IMR-90 (cell line): ENCODE measurements at regions not wholly inside any gene's neighbourhood (a gene's known extent, or its start where the extent isn't known, plus 50 kb on each side); places are given as distances from the start of the nearest gene placed in this dataset.

ENCODE experiments used
- ATAC-seq: fragments of 200-7000 bp; cut with Tn5 transposase; 2 replicates; pipeline ENCODE4 v1.9.1; 2020; ENCODE audit warnings: low read depth, mild to moderate bottlenecking, moderate library complexity
- BruUV-seq: library from RNA; stranded (reverse); fragments of 400-500 nt; replicated peaks from 2 replicates; lab custom pipeline; 2021; lab: Mats Ljungman, UMichigan
- CTCF ChIA-PET: fragments of 300-600 bp; formaldehyde crosslinking; extraction: SDS; loops from one replicate; lab custom pipeline; 2021; ENCODE audit warnings: antibody characterized with exemption; lab: Yijun Ruan, JAX
- POLR2A ChIA-PET: fragments of 300-600 bp; sonication (Branson Sonifier 250); formaldehyde crosslinking; loops from one replicate; lab custom pipeline; 2022; ENCODE audit warnings: antibody characterized with exemption; ENCODE audit not compliant: unreplicated experiment; lab: Charles Lee
- DNase-seq: peaks from one replicate; pipeline ENCODE4 v3.0.0; 2013
- H2AFZ ChIP-seq: replicated peaks from 2 replicates; pipeline ENCODE3; 2013; ENCODE audit warnings: low read length, mild to moderate bottlenecking; ENCODE audit not compliant: poor library complexity
- H2AK5ac ChIP-seq: 2 replicates; pipeline ENCODE4 v1.6.1; 2013; ENCODE audit warnings: low read depth, low read length, inconsistent platforms
- H2AK9ac ChIP-seq: replicated peaks from 2 replicates; pipeline ENCODE3; 2013; ENCODE audit warnings: mild to moderate bottlenecking, low read depth, low read length, moderate library complexity; ENCODE audit not compliant: poor library complexity
- H2BK120ac ChIP-seq: 2 replicates; pipeline ENCODE4 v1.6.1; 2013; ENCODE audit warnings: low read depth, low read length, inconsistent platforms
- H2BK15ac ChIP-seq: 3 replicates; pipeline ENCODE4 v1.6.1; 2013; ENCODE audit warnings: low read depth, low read length, inconsistent platforms
- H2BK20ac ChIP-seq: 2 replicates; pipeline ENCODE4 v1.6.1; 2013; ENCODE audit warnings: low read depth, mild to moderate bottlenecking, inconsistent platforms, low read length, moderate library complexity
- H2BK5ac ChIP-seq: 2 replicates; pipeline ENCODE4 v1.6.1; 2013; ENCODE audit warnings: mild to moderate bottlenecking, low read depth, low read length, inconsistent platforms; ENCODE audit not compliant: poor library complexity, severe bottlenecking
- H3K14ac ChIP-seq: replicated peaks from 2 replicates; pipeline ENCODE4 v1.6.1; 2013; ENCODE audit warnings: low read depth, low read length, inconsistent platforms
- H3K18ac ChIP-seq: 2 replicates; pipeline ENCODE4 v1.6.1; 2013; ENCODE audit warnings: low read depth, low read length, control low read depth
- H3K23ac ChIP-seq: 2 replicates; pipeline ENCODE4 v1.6.1; 2013; ENCODE audit warnings: low read depth, low read length, inconsistent platforms
- H3K27ac ChIP-seq: 2 replicates; pipeline ENCODE4 v1.5.1; 2013; ENCODE audit warnings: mild to moderate bottlenecking, control low read depth, low read length; ENCODE audit not compliant: insufficient read depth
- H3K27me3 ChIP-seq: 2 replicates; pipeline ENCODE4 v1.6.1; 2013; ENCODE audit warnings: low read length; ENCODE audit not compliant: control insufficient read depth, insufficient read depth
- H3K36me3 ChIP-seq: 2 replicates; pipeline ENCODE4 v1.6.1; 2013; ENCODE audit warnings: low read length, mixed read lengths; ENCODE audit not compliant: control insufficient read depth, insufficient read depth
- H3K4ac ChIP-seq: 2 replicates; pipeline ENCODE4 v1.6.1; 2013; ENCODE audit warnings: low read depth, low read length, inconsistent platforms
- H3K4me1 ChIP-seq: 2 replicates; pipeline ENCODE4 v1.6.1; 2013; ENCODE audit warnings: low read length, mixed read lengths; ENCODE audit not compliant: control insufficient read depth, insufficient read depth
- H3K4me2 ChIP-seq: 2 replicates; pipeline ENCODE4 v1.6.1; 2013; ENCODE audit warnings: low read depth, mild to moderate bottlenecking, control low read depth, low read length, moderate library complexity
- H3K4me3 ChIP-seq: 2 replicates; pipeline ENCODE4 v1.5.1; 2013; ENCODE audit warnings: low read depth, mild to moderate bottlenecking, control low read depth, low read length, moderate library complexity; ENCODE audit not compliant: insufficient read depth
- H3K56ac ChIP-seq: 2 replicates; pipeline ENCODE4 v1.6.1; 2013; ENCODE audit warnings: low read length, inconsistent platforms; ENCODE audit not compliant: insufficient read depth; ENCODE audit errors: extremely low read depth
- H3K79me1 ChIP-seq, 2 experiments: 2 replicates each; pipeline ENCODE4 v1.6.1; 2013; ENCODE audit warnings: low read length in 2 of 2, inconsistent platforms in 1 of 2, low read depth in 1 of 2
- H3K9ac ChIP-seq: 2 replicates; pipeline ENCODE4 v1.6.1; 2013; ENCODE audit warnings: low read depth, low read length, control low read depth
- H3K9me1 ChIP-seq: 2 replicates; pipeline ENCODE4 v1.6.1; 2013; ENCODE audit warnings: low read length, inconsistent platforms; ENCODE audit not compliant: insufficient read depth
- H3K9me3 ChIP-seq: 2 replicates; pipeline ENCODE4 v1.6.1; 2013; ENCODE audit warnings: low read length; ENCODE audit not compliant: control insufficient read depth, insufficient read depth
- H4K20me1 ChIP-seq: 2 replicates; pipeline ENCODE4 v1.6.1; 2013; ENCODE audit warnings: low read length, inconsistent platforms; ENCODE audit not compliant: insufficient read depth
- H4K5ac ChIP-seq: 2 replicates; pipeline ENCODE4 v1.6.1; 2013; ENCODE audit warnings: mild to moderate bottlenecking, low read depth, low read length, control low read depth
- H4K8ac ChIP-seq, 2 experiments: 2 replicates each; pipeline ENCODE4 v1.6.1; 2013; ENCODE audit warnings: low read depth in 2 of 2, low read length in 2 of 2, control low read depth in 1 of 2, inconsistent platforms in 1 of 2
- H4K91ac ChIP-seq: 2 replicates; pipeline ENCODE4 v1.6.1; 2013; ENCODE audit warnings: low read depth, low read length, inconsistent platforms; ENCODE audit not compliant: insufficient read depth
- BHLHE40 ChIP-seq: fragments of 150-350 bp; IDR thresholded peaks from 2 replicates; pipeline ENCODE4 v1.6.1; 2016; ENCODE audit warnings: mild to moderate bottlenecking, low read depth, low read length
- CTCF ChIP-seq: conservative IDR thresholded peaks from 2 replicates; pipeline ENCODE4 v1.5.1; 2012; ENCODE audit warnings: mild to moderate bottlenecking, low read depth, low read length, improper control_type of control experiment
- MAFK ChIP-seq: IDR thresholded peaks from 2 replicates; pipeline ENCODE4 v1.6.1; 2012; ENCODE audit warnings: low read depth, low read length, improper control_type of control experiment
- MXI1 ChIP-seq: IDR thresholded peaks from 2 replicates; pipeline ENCODE4 v1.6.1; 2012; ENCODE audit warnings: low read depth, mild to moderate bottlenecking, low read length, moderate library complexity, borderline replicate concordance
- NFE2L2 ChIP-seq: fragments of 150-350 bp; IDR thresholded peaks from 2 replicates; pipeline ENCODE4 v1.6.1; 2016; ENCODE audit warnings: low read depth, mild to moderate bottlenecking, low read length
- POLR2A ChIP-seq: IDR thresholded peaks from 2 replicates; pipeline ENCODE4 v1.6.1; 2012; ENCODE audit warnings: mild to moderate bottlenecking, low read depth, low read length
- RCOR1 ChIP-seq: IDR thresholded peaks from 2 replicates; pipeline ENCODE4 v1.6.1; 2012; ENCODE audit warnings: mild to moderate bottlenecking, low read length, improper control_type of control experiment; ENCODE audit not compliant: insufficient replicate concordance
- SMC3 ChIP-seq: fragments of 150-350 bp; IDR thresholded peaks from 2 replicates; pipeline ENCODE4 v1.6.1; 2016; ENCODE audit warnings: low read depth, mild to moderate bottlenecking, antibody characterized with exemption, low read length, moderate library complexity
- WGBS, 2 experiments: methylation state at CpG; one replicate each; pipeline versions ENCODE4 v1.1.5 to v1.1.7; 2013; ENCODE audit warnings: missing lambda C conversion rate in 2 of 2; ENCODE audit not compliant: insufficient read length in 1 of 2; ENCODE audit errors: extremely low coverage in 2 of 2; 5-methylcytosine and 5-hydroxymethylcytosine counted together
- dilution Hi-C: fragments of 300-500 bp; cut with HindIII; formaldehyde crosslinking; loops from one replicate; pipeline ENCODE4 v1.14.3; 2018; ENCODE audit warnings: low sequenced_read_pairs; ENCODE audit not compliant: unreplicated experiment
- in situ Hi-C: fragments of 300-500 bp; cut with MboI; formaldehyde crosslinking; loops from 3 replicates; pipeline ENCODE4 v1.14.3; 2019; ENCODE audit warnings: low sequenced_read_pairs, inconsistent platforms, mixed read lengths
- intact Hi-C: fragments of 100-400 bp; cut with micrococcal nuclease; formaldehyde crosslinking; loops from 2 replicates; pipeline ENCODE4 v1.10.0; 2022
- TF ChIP-seq, protein P1 (sequence below): fragments of 150-350 bp; IDR thresholded peaks from 2 replicates; pipeline ENCODE4 v1.6.1; 2016; ENCODE audit warnings: low read depth, mild to moderate bottlenecking, low read length, moderate library complexity, borderline replicate concordance

DNA sequence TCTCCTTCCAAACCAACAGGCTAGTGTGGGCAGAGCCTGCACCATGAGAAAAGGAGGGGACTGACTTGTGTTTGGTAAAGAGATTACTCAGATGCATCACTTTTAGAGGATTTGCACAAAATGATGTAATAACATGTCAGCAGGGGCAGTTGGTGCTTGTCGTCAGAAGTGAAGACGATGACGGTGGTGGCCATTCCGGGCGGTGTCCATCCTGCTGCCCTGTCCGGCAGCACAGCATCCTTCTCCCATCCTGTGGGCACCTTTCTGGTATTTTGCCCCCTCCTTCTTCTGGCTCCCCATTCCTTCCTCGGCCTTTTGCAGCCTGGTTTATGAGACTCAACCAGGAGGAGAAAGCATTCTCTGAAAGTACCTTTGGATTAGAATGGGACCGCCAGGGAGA lies 160.1 kb downstream of the TEX29 start:
- DNase-seq: no peak
- 85% methylated on average over 5 of the region's 8 CpGs; no CpG with 5 or more reads in 1 of the 2 experiments for whole genome bisulfite sequencing, 2 experiments
- TF ChIP-seq POLR2A (no peak), SMC3 (no peak), NFE2L2 (no peak), MAFK (no peak), BHLHE40 (no peak), CTCF (no peak), MXI1 (no peak), RCOR1 (no peak)
- TF ChIP-seq, protein P1, sequence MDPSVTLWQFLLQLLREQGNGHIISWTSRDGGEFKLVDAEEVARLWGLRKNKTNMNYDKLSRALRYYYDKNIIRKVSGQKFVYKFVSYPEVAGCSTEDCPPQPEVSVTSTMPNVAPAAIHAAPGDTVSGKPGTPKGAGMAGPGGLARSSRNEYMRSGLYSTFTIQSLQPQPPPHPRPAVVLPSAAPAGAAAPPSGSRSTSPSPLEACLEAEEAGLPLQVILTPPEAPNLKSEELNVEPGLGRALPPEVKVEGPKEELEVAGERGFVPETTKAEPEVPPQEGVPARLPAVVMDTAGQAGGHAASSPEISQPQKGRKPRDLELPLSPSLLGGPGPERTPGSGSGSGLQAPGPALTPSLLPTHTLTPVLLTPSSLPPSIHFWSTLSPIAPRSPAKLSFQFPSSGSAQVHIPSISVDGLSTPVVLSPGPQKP: no peak
- H3K36me3 ChIP-seq: no peaks in the 10 kb centered on the region
- H3K56ac ChIP-seq: no peak overlapping the region
- no peak overlapping the region for H3K4me3 ChIP-seq
- no peak overlapping the region for H2AK9ac ChIP-seq
- no peak overlapping the region for H3K18ac ChIP-seq
- H2BK20ac ChIP-seq: no peak overlapping the region
- no peaks in the 10 kb centered on the region for H3K9me1 ChIP-seq
- no peak overlapping the region for H3K23ac ChIP-seq
- ATAC-seq: no peak
- no peak overlapping the region for H4K8ac ChIP-seq
- H3K27me3 ChIP-seq: no peaks in the 10 kb centered on the region
- no peak overlapping the region for H3K9ac ChIP-seq
- H4K20me1 ChIP-seq: no peaks in the 10 kb centered on the region
- ChIA-PET POLR2A (no interaction called here), CTCF (no interaction called here)
- H3K14ac ChIP-seq: no peak overlapping the region
- H4K91ac ChIP-seq: no peak overlapping the region
- H3K4me1 ChIP-seq: no peaks in the 10 kb centered on the region
- H3K27ac ChIP-seq: no peak overlapping the region
- in situ Hi-C loops (no loop called here), dilution Hi-C loops (no loop called here), intact Hi-C loops (no loop called here)
- peaks cover 9% of the 10 kb centered on the region for H3K9me3 ChIP-seq
- H4K5ac ChIP-seq: no peak overlapping the region
- no peak overlapping the region for H2AK5ac ChIP-seq
- no peak overlapping the region for H2BK120ac ChIP-seq
- no peak overlapping the region for H2BK5ac ChIP-seq
- H3K4me2 ChIP-seq: no peak overlapping the region
- no TSS peak for BruUV-seq
- no peaks in the 10 kb centered on the region for H3K79me1 ChIP-seq
- H2AFZ ChIP-seq: no peak overlapping the region
- no peak overlapping the region for H2BK15ac ChIP-seq
- H3K4ac ChIP-seq: no peak overlapping the region
